ENCODE measurements at regions not wholly inside any gene's neighbourhood (a gene's known extent, or its start where the extent isn't known, plus 50 kb on each side); places are given as distances from the start of the nearest gene placed in this dataset.

GRCh38 chr11:105469931-105470330 is 139.9 kb upstream of the GRIA4 start:
- H4K20me1 ChIP-seq (ENCODE audit: low read length): no peaks in the 10 kb centered on the region
- no peaks in the 10 kb centered on the region for H3K9me2 ChIP-seq (replicated peaks; ENCODE audit: low read length)
- BruUV-seq (replicated peaks): no TSS peak
- H3K9me3 ChIP-seq (ENCODE audit: low read length): no peaks in the 10 kb centered on the region
- no peak overlapping the region for H3K9ac ChIP-seq (ENCODE audit: low read length)
- H3K4me1 ChIP-seq (ENCODE audit: insufficient read depth, low read length): peaks cover 12% of the 10 kb centered on the region
- CTCF ChIA-PET: no interaction called here
- TF ChIP-seq CTCF (conservative IDR thresholded peaks at IDR 0.05; ENCODE audit: low read depth, low read length) (peak; percentile 30), EZH2phosphoT487 (IDR thresholded peaks at IDR 0.05; ENCODE audit: borderline replicate concordance, low read length) (no peak), EZH2 (IDR thresholded peaks at IDR 0.05; ENCODE audit: low read length, unreplicated experiment) (no peak)
- DNase-seq (peak; percentile 23), ATAC-seq (no peak)
- intact Hi-C loops (cut with micrococcal nuclease): no loop called here
- no peaks in the 10 kb centered on the region for H3K36me3 ChIP-seq (ENCODE audit: low read depth, low read length)
- no peak overlapping the region for H3K27ac ChIP-seq (ENCODE audit: low read length)
- H3F3A ChIP-seq (ENCODE audit: low read length, unreplicated experiment): no peaks in the 10 kb centered on the region
- no peaks in the 10 kb centered on the region for H3K27me3 ChIP-seq (ENCODE audit: low read length)
- H2AFZ ChIP-seq (ENCODE audit: low read length): no peak overlapping the region
- POLR2A ChIA-PET (ENCODE audit: unreplicated experiment): no interaction called here
- H3K79me2 ChIP-seq (ENCODE audit: low read length): no peaks in the 10 kb centered on the region
- H3K4me2 ChIP-seq (ENCODE audit: low read length): no peak overlapping the region
- no peak overlapping the region for H3K4me3 ChIP-seq (ENCODE audit: low read length)

GRCh38 chr11:105468154-105468553 is 141.7 kb upstream of the GRIA4 start:
- Histone ChIP-seq H3F3A (ENCODE audit: low read length, unreplicated experiment) (no peaks in the 10 kb centered on the region), H3K27ac (ENCODE audit: low read length) (no peak overlapping the region), H3K27me3 (ENCODE audit: low read length) (no peaks in the 10 kb centered on the region), H3K4me3 (ENCODE audit: low read length) (no peak overlapping the region), H3K9me3 (ENCODE audit: low read length) (no peaks in the 10 kb centered on the region), H3K4me2 (ENCODE audit: low read length) (no peak overlapping the region), H3K36me3 (ENCODE audit: low read depth, low read length) (no peaks in the 10 kb centered on the region), H3K79me2 (ENCODE audit: low read length) (no peaks in the 10 kb centered on the region), H2AFZ (ENCODE audit: low read length) (no peak overlapping the region), H3K4me1 (ENCODE audit: insufficient read depth, low read length) (peaks cover 12% of the 10 kb centered on the region), H4K20me1 (ENCODE audit: low read length) (no peaks in the 10 kb centered on the region), H3K9me2 (replicated peaks; ENCODE audit: low read length) (no peaks in the 10 kb centered on the region), H3K9ac (ENCODE audit: low read length) (no peak overlapping the region)
- CTCF ChIA-PET: no interaction called here
- POLR2A ChIA-PET (ENCODE audit: unreplicated experiment): no interaction called here
- TF ChIP-seq CTCF (conservative IDR thresholded peaks at IDR 0.05; ENCODE audit: low read depth, low read length) (no peak), EZH2phosphoT487 (IDR thresholded peaks at IDR 0.05; ENCODE audit: borderline replicate concordance, low read length) (no peak), EZH2 (IDR thresholded peaks at IDR 0.05; ENCODE audit: low read length, unreplicated experiment) (no peak)
- BruUV-seq (replicated peaks): no TSS peak
- no peak for ATAC-seq
- intact Hi-C loops (cut with micrococcal nuclease): no loop called here
- DNase-seq: no peak

GRCh38 chr11:105466582-105467228 is 143.2 kb upstream of the GRIA4 start:
- POLR2A ChIA-PET (ENCODE audit: unreplicated experiment): interaction anchor here (0.6 kb wide), 1 partner anchor 1021 kb away, joined by 6 read pairs; no protein-coding TSS in a partner anchor

More at GRCh38 chr11:105466582-105467228, 143.2 kb upstream of the GRIA4 start:
- Histone ChIP-seq H2AFZ (ENCODE audit: low read length) (no peak overlapping the region), H3K9me2 (replicated peaks; ENCODE audit: low read length) (no peaks in the 10 kb centered on the region), H3K4me3 (ENCODE audit: low read length) (no peak overlapping the region), H3K27me3 (ENCODE audit: low read length) (no peaks in the 10 kb centered on the region), H3K9ac (ENCODE audit: low read length) (no peak overlapping the region), H3K27ac (ENCODE audit: low read length) (no peak overlapping the region), H3K79me2 (ENCODE audit: low read length) (no peaks in the 10 kb centered on the region), H4K20me1 (ENCODE audit: low read length) (no peaks in the 10 kb centered on the region), H3K36me3 (ENCODE audit: low read depth, low read length) (no peaks in the 10 kb centered on the region), H3K4me1 (ENCODE audit: insufficient read depth, low read length) (peaks cover 12% of the 10 kb centered on the region), H3K4me2 (ENCODE audit: low read length) (peak overlapping the region; percentile 19; the same call in 1 of the 2 replicates), H3F3A (ENCODE audit: low read length, unreplicated experiment) (no peaks in the 10 kb centered on the region), H3K9me3 (ENCODE audit: low read length) (no peaks in the 10 kb centered on the region)
- ATAC-seq (peak; percentile 77), DNase-seq (peak; percentile 84)
- TF ChIP-seq EZH2phosphoT487 (IDR thresholded peaks at IDR 0.05; ENCODE audit: borderline replicate concordance, low read length) (no peak), EZH2 (IDR thresholded peaks at IDR 0.05; ENCODE audit: low read length, unreplicated experiment) (no peak), CTCF (conservative IDR thresholded peaks at IDR 0.05; ENCODE audit: low read depth, low read length) (no peak)
- BruUV-seq (replicated peaks): no TSS peak
- CTCF ChIA-PET: no interaction called here
- intact Hi-C loops (cut with micrococcal nuclease): no loop called here

Data from PC-3 (cell line).